Ovary (tissue), 7 donors: ENCODE measurements at regions not wholly inside any gene's neighbourhood (a gene's known extent, or its start where the extent isn't known, plus 50 kb on each side); places are given as distances from the start of the nearest gene placed in this dataset.

Experiments used
- DNase-seq, 5 donors: peaks; one replicate each; pipeline ENCODE4 v3.0.0-alpha.2; 2019 to 2020
- H3K27ac ChIP-seq, 2 donors: fragments of 200-600 bp; one replicate each; pipeline versions ENCODE4 v1.5.1 to v1.8.0; 2019 to 2022
- H3K27me3 ChIP-seq: fragments of 200-600 bp; one replicate; pipeline ENCODE4 v1.8.0; 2022
- H3K36me3 ChIP-seq: fragments of 200-600 bp; sonication (generic); one replicate; pipeline ENCODE4 v1.5.1; 2019
- H3K4me1 ChIP-seq: one replicate; pipeline ENCODE4 v1.8.1; 2013; ENCODE audit warnings: mild to moderate bottlenecking, moderate library complexity; ENCODE audit not compliant: insufficient read depth
- H3K4me3 ChIP-seq: fragments of 200-600 bp; sonication (generic); one replicate; pipeline ENCODE4 v1.5.1; 2017
- H3K9me3 ChIP-seq, 2 donors: fragments of 200-600 bp in 1 of 2; sonication (generic) in 1 of 2; one replicate each; pipeline versions ENCODE4 v1.5.1 to v1.8.1; 2013 to 2019; ENCODE audit warnings: mild to moderate bottlenecking in 1 of 2, moderate library complexity in 1 of 2
- CTCF ChIP-seq, 3 donors: fragments of 450-650 bp in 2 of 3; fragments of 200-600 bp in 1 of 3; IDR thresholded peaks; one replicate each; pipeline versions ENCODE4 v1.5.1 to v1.8.0; 2016 to 2022; ENCODE audit warnings: antibody characterized with exemption in 3 of 3, mild to moderate bottlenecking in 1 of 3
- EP300 ChIP-seq: sonication (generic); formaldehyde crosslinking; IDR thresholded peaks from one replicate; pipeline ENCODE4 v1.6.1; 2017; ENCODE audit warnings: antibody characterized with exemption
- POLR2A ChIP-seq: fragments of 450-650 bp; IDR thresholded peaks from one replicate; pipeline ENCODE4 v1.6.1; 2017; ENCODE audit warnings: antibody characterized with exemption, mild to moderate bottlenecking, moderate library complexity
- WGBS, 3 donors: extraction: QIAGEN DNeasy Blood & Tissue Kit in 1 of 3; methylation state at CpG; one replicate each; pipeline versions ENCODE4 v1.1.5 to v1.1.7; 2013 to 2017; 5-methylcytosine and 5-hydroxymethylcytosine counted together
- intact Hi-C, 4 donors: fragments of 100-400 bp; cut with DNase I; formaldehyde crosslinking; loops; one replicate each; pipeline versions ENCODE4 v1.11.0 to v1.15.1; 2022 to 2023
- donor health status: DM: no; HTN: no; CAD: no; lungs with moderate emphysema.
- donor health status: DM: no; HTN: no; CAD: no.
- donor health status: Bipolar disorder and iron deficiency.
- donor health status: DM: no; HTN: no; CAD: no.
- donor health status: DM: yes; HTN: yes; CAD: no.

GRCh38 chr3:44105571-44105970 lies 136.1 kb upstream of the TOPAZ1 start:
- Histone ChIP-seq H3K9me3 (no peaks in the 10 kb centered on the region), H3K4me1 (no peaks in the 10 kb centered on the region), H3K27ac (no peak overlapping the region), H3K27me3 (no peaks in the 10 kb centered on the region), H3K36me3 (no peaks in the 10 kb centered on the region), H3K4me3 (no peak overlapping the region)
- intact Hi-C loops, result no loop called here
- TF ChIP-seq EP300, result no peak
- TF ChIP-seq CTCF (IDR thresholded peaks at IDR 0.05), result no peak
- no peak for TF ChIP-seq POLR2A
- 83 to 89% (median 84%) methylated on average over 5 of the region's 5 CpGs for WGBS, 3 donors
- no peak for DNase-seq

GRCh38 chr3:44106756-44107155 lies 134.9 kb upstream of the TOPAZ1 start:
- no peaks in the 10 kb centered on the region for H3K36me3 ChIP-seq
- H3K9me3 ChIP-seq, result no peaks in the 10 kb centered on the region
- no peak overlapping the region for H3K27ac ChIP-seq
- DNase-seq, result no peak
- TF ChIP-seq CTCF (IDR thresholded peaks at IDR 0.05), result no peak
- TF ChIP-seq EP300, result no peak
- TF ChIP-seq POLR2A, result no peak
- H3K4me3 ChIP-seq, result no peak overlapping the region
- intact Hi-C loops, result no loop called here
- H3K27me3 ChIP-seq, result no peaks in the 10 kb centered on the region
- WGBS, 3 donors, result 3 to 7% (median 5%) methylated on average over 6 of the region's 6 CpGs
- no peaks in the 10 kb centered on the region for H3K4me1 ChIP-seq

GRCh38 chr3:44108481-44108880 lies 133.2 kb upstream of the TOPAZ1 start:
- no peaks in the 10 kb centered on the region for H3K9me3 ChIP-seq
- no peaks in the 10 kb centered on the region for H3K4me1 ChIP-seq
- H3K4me3 ChIP-seq, result no peak overlapping the region
- intact Hi-C loops, result no loop called here
- WGBS, 3 donors, result 84 to 88% (median 84%) methylated on average over 3 of the region's 3 CpGs
- no peaks in the 10 kb centered on the region for H3K27me3 ChIP-seq
- TF ChIP-seq POLR2A (no peak), CTCF (IDR thresholded peaks at IDR 0.05) (no peak), EP300 (no peak)
- H3K27ac ChIP-seq, result no peak overlapping the region
- no peak for DNase-seq
- no peaks in the 10 kb centered on the region for H3K36me3 ChIP-seq

GRCh38 chr3:44109771-44110361 lies 131.8 kb upstream of the TOPAZ1 start:
- intact Hi-C loops, result no loop called here
- no peaks in the 10 kb centered on the region for H3K9me3 ChIP-seq
- H3K27ac ChIP-seq, result no peak overlapping the region
- no peaks in the 10 kb centered on the region for H3K36me3 ChIP-seq
- H3K4me1 ChIP-seq, result no peaks in the 10 kb centered on the region
- DNase-seq, result no peak
- H3K27me3 ChIP-seq, result no peaks in the 10 kb centered on the region
- 88 to 89% (median 89%) methylated on average over 7 of the region's 7 CpGs for WGBS, 3 donors
- H3K4me3 ChIP-seq, result no peak overlapping the region
- no peak for TF ChIP-seq CTCF (IDR thresholded peaks at IDR 0.05)
- no peak for TF ChIP-seq EP300
- no peak for TF ChIP-seq POLR2A
